ENCODE measurements at regions not wholly inside any gene's neighbourhood (a gene's known extent, or its start where the extent isn't known, plus 50 kb on each side); places are given as distances from the start of the nearest gene placed in this dataset.

- TF ChIP-seq HEYL (CRISPR knock-in tag; IDR thresholded peaks at IDR 0.05) (no peak), CHD4 (IDR thresholded peaks at IDR 0.05; ENCODE audit: borderline replicate concordance) (no peak), PHF8 (IDR thresholded peaks at IDR 0.05; ENCODE audit: borderline replicate concordance, low read depth) (no peak), HOXB5 (CRISPR knock-in tag; IDR thresholded peaks at IDR 0.05) (no peak), JUN (IDR thresholded peaks at IDR 0.05) (no peak)
These were observed 460.3 kb upstream of the LRFN5 start (continued) for GRCh38 chr14:41146391-41146790.

GRCh38 chr14:41144370-41144769, 462.3 kb upstream of the LRFN5 start:
- Histone ChIP-seq H3K4me1 (no peaks in the 10 kb centered on the region), H3K27ac (no peak overlapping the region), H3K4me2 (no peak overlapping the region), H3K9me3 (no peaks in the 10 kb centered on the region), H3K4me3 (no peak overlapping the region)
- FAIRE-seq (no peak), DNase-seq (ENCODE audit: low read depth in 1 of 2, low spot score in 1 of 2) (no peak), ATAC-seq (no peak)
- TF ChIP-seq USF2 (IDR thresholded peaks at IDR 0.05) (no peak), JUN (IDR thresholded peaks at IDR 0.05) (no peak), POLR2A (IDR thresholded peaks at IDR 0.05; ENCODE audit: low read length) (no peak), NFE2L2 (conservative IDR thresholded peaks at IDR 0.05; ENCODE audit: low read length) (no peak), KDM1A (IDR thresholded peaks at IDR 0.05; ENCODE audit: low read depth) (no peak), ELK1 (IDR thresholded peaks at IDR 0.05; ENCODE audit: low read depth, low read length) (no peak), ZNF302 (CRISPR knock-in tag; IDR thresholded peaks at IDR 0.05) (no peak), CHD2 (IDR thresholded peaks at IDR 0.05; ENCODE audit: low read length, partially characterized antibody) (no peak), SMC3 (IDR thresholded peaks at IDR 0.05) (no peak), FOXS1 (CRISPR knock-in tag; IDR thresholded peaks at IDR 0.05) (no peak), HEYL (CRISPR knock-in tag; IDR thresholded peaks at IDR 0.05) (no peak), RNF2 (IDR thresholded peaks at IDR 0.05; ENCODE audit: borderline replicate concordance, low read depth) (no peak), FOSB (CRISPR knock-in tag; IDR thresholded peaks at IDR 0.05) (no peak), ZC3H11A (IDR thresholded peaks at IDR 0.05) (no peak), POLR2AphosphoS2 (conservative IDR thresholded peaks at IDR 0.05; ENCODE audit: low read length) (no peak), MAFK (IDR thresholded peaks at IDR 0.05; ENCODE audit: partially characterized antibody) (no peak)
- 50% methylated on average over 4 of the region's 10 CpGs for WGBS (ENCODE audit: missing lambda C conversion rate)
- CTCF ChIA-PET = no interaction called here
- POLR2A ChIA-PET = no interaction called here

GRCh38 chr14:41137741-41138140, 468.9 kb upstream of the LRFN5 start:
- H3K9me3 ChIP-seq = no peaks in the 10 kb centered on the region
- no peaks in the 10 kb centered on the region for H3K4me1 ChIP-seq
- WGBS (ENCODE audit: missing lambda C conversion rate) = 40% methylated on average over 2 of the region's 2 CpGs
- DNase-seq (ENCODE audit: low read depth in 1 of 2, low spot score in 1 of 2) (no peak), FAIRE-seq (no peak), ATAC-seq (no peak)
- H3K4me2 ChIP-seq = no peak overlapping the region
- H3K27ac ChIP-seq = no peak overlapping the region
- CTCF ChIA-PET = interaction anchor here (0.7 kb wide), 1 partner anchor 120 kb away, joined by 3 read pairs; no protein-coding TSS in a partner anchor
- H3K4me3 ChIP-seq = no peak overlapping the region
- POLR2A ChIA-PET = no interaction called here
- TF ChIP-seq ZFP36 (IDR thresholded peaks at IDR 0.05; ENCODE audit: borderline replicate concordance, partially characterized antibody) = no peak
- no peak for TF ChIP-seq BCL3 (IDR thresholded peaks at IDR 0.05)
- TF ChIP-seq JUNB (IDR thresholded peaks at IDR 0.05) = no peak
- no peak for TF ChIP-seq NR3C1 (IDR thresholded peaks at IDR 0.05)
- TF ChIP-seq MAX (IDR thresholded peaks at IDR 0.05) = no peak
- no peak for TF ChIP-seq ZC3H11A (IDR thresholded peaks at IDR 0.05)
- no peak for TF ChIP-seq ZNF302 (CRISPR knock-in tag; IDR thresholded peaks at IDR 0.05)
- TF ChIP-seq HDAC2 (IDR thresholded peaks at IDR 0.05) = no peak
- no peak for TF ChIP-seq ESRRA (IDR thresholded peaks at IDR 0.05; ENCODE audit: borderline replicate concordance, low read length)
- no peak for TF ChIP-seq FOXS1 (CRISPR knock-in tag; IDR thresholded peaks at IDR 0.05)
- TF ChIP-seq BHLHE40 (IDR thresholded peaks at IDR 0.05; ENCODE audit: low read depth, low read length) = no peak
- TF ChIP-seq HMGXB4 (CRISPR knock-in tag; IDR thresholded peaks at IDR 0.05; ENCODE audit: borderline replicate concordance) = no peak
- no peak for TF ChIP-seq GATA3 (IDR thresholded peaks at IDR 0.05; ENCODE audit: borderline replicate concordance)
- TF ChIP-seq NPAS2 (CRISPR knock-in tag; IDR thresholded peaks at IDR 0.05; ENCODE audit: borderline replicate concordance) = no peak
- TF ChIP-seq HES2 (IDR thresholded peaks at IDR 0.05) = no peak
- TF ChIP-seq ZSCAN20 (CRISPR knock-in tag; IDR thresholded peaks at IDR 0.05) = no peak

All from A549 (cell line).